Neural progenitor cell (in vitro differentiated cells): ENCODE measurements at regions not wholly inside any gene's neighbourhood (a gene's known extent, or its start where the extent isn't known, plus 50 kb on each side); places are given as distances from the start of the nearest gene placed in this dataset.

ENCODE experiments used
- DNase-seq: peaks from one replicate; pipeline ENCODE4 v3.0.0-alpha.2; 2016; ENCODE audit warnings: low spot score
- H2AFZ ChIP-seq: fragments of 200-600 bp; sonication (generic); replicated peaks from 2 replicates; pipeline ENCODE4 v1.6.1; 2016; ENCODE audit warnings: antibody characterized with exemption
- H3F3A ChIP-seq: fragments of 200-600 bp; sonication (generic); 2 replicates; pipeline ENCODE4 v1.6.1; 2016; ENCODE audit warnings: antibody characterized with exemption, low read depth
- H3K27ac ChIP-seq: fragments of 200-600 bp; sonication (generic); 2 replicates; pipeline ENCODE4 v1.5.1; 2016; ENCODE audit warnings: mild to moderate bottlenecking
- H3K27me3 ChIP-seq: fragments of 200-600 bp; sonication (generic); 2 replicates; pipeline ENCODE4 v1.6.1; 2016; ENCODE audit warnings: mild to moderate bottlenecking, moderate library complexity
- H3K36me3 ChIP-seq: fragments of 200-600 bp; sonication (generic); 2 replicates; pipeline ENCODE4 v1.5.1; 2016
- H3K4me1 ChIP-seq: fragments of 200-600 bp; sonication (generic); 2 replicates; pipeline ENCODE4 v1.6.1; 2016; ENCODE audit warnings: mixed run types
- H3K4me2 ChIP-seq: fragments of 200-600 bp; sonication (generic); 2 replicates; pipeline ENCODE4 v1.6.1; 2016
- H3K4me3 ChIP-seq: fragments of 200-600 bp; sonication (generic); 2 replicates; pipeline ENCODE4 v1.5.1; 2016
- H3K79me2 ChIP-seq: fragments of 200-600 bp; sonication (generic); 2 replicates; pipeline ENCODE4 v1.6.1; 2016; ENCODE audit warnings: low read depth
- H3K9ac ChIP-seq: fragments of 200-600 bp; sonication (generic); 2 replicates; pipeline ENCODE4 v1.6.1; 2016
- H3K9me3 ChIP-seq: fragments of 200-600 bp; sonication (generic); 2 replicates; pipeline ENCODE4 v1.5.1; 2016; ENCODE audit warnings: low read depth
- H4K20me1 ChIP-seq: fragments of 200-600 bp; sonication (generic); 2 replicates; pipeline ENCODE4 v1.6.1; 2016; ENCODE audit warnings: low read depth
- H3K27ac Mint-ChIP-seq: 3 replicates; pipeline ENCODE4 v1.8.0; 2021; ENCODE audit warnings: mixed read lengths
- H3K27me3 Mint-ChIP-seq: 2 replicates; pipeline ENCODE4 v1.8.0; 2022; ENCODE audit warnings: low read depth, mild to moderate bottlenecking, inconsistent platforms, moderate library complexity, mixed read lengths; ENCODE audit not compliant: insufficient read depth
- H3K36me3 Mint-ChIP-seq: 3 replicates; pipeline ENCODE4 v1.8.0; 2021; ENCODE audit warnings: mixed read lengths
- H3K4me1 Mint-ChIP-seq: 3 replicates; pipeline ENCODE4 v1.8.0; 2021; ENCODE audit warnings: mixed read lengths
- H3K4me3 Mint-ChIP-seq: 3 replicates; pipeline ENCODE4 v1.8.0; 2021; ENCODE audit warnings: mild to moderate bottlenecking, moderate library complexity, mixed read lengths
- H3K9me3 Mint-ChIP-seq: 3 replicates; pipeline ENCODE4 v1.8.0; 2020; ENCODE audit warnings: mixed read lengths
- EZH2 ChIP-seq: fragments of 200-600 bp; sonication (generic); IDR thresholded peaks from 2 replicates; pipeline ENCODE4 v1.6.1; 2017; ENCODE audit warnings: antibody characterized with exemption, mild to moderate bottlenecking, moderate library complexity
- EZH2phosphoT487 ChIP-seq: fragments of 200-600 bp; sonication (generic); IDR thresholded peaks from 2 replicates; pipeline ENCODE4 v1.6.1; 2017; ENCODE audit warnings: antibody characterized with exemption
- TF ChIP-seq, protein P1 (sequence below): fragments of 200-600 bp; sonication (generic); IDR thresholded peaks from 2 replicates; pipeline ENCODE4 v1.5.1; 2017; ENCODE audit warnings: antibody characterized with exemption, mild to moderate bottlenecking

- no peak overlapping the region for H3K9ac ChIP-seq
- H3K9me3 Mint-ChIP-seq: peaks cover 10% of the 10 kb centered on the region
- no peaks in the 10 kb centered on the region for H4K20me1 ChIP-seq
- H2AFZ ChIP-seq: no peak overlapping the region
- no peaks in the 10 kb centered on the region for H3K79me2 ChIP-seq
- TF ChIP-seq, protein P1, sequence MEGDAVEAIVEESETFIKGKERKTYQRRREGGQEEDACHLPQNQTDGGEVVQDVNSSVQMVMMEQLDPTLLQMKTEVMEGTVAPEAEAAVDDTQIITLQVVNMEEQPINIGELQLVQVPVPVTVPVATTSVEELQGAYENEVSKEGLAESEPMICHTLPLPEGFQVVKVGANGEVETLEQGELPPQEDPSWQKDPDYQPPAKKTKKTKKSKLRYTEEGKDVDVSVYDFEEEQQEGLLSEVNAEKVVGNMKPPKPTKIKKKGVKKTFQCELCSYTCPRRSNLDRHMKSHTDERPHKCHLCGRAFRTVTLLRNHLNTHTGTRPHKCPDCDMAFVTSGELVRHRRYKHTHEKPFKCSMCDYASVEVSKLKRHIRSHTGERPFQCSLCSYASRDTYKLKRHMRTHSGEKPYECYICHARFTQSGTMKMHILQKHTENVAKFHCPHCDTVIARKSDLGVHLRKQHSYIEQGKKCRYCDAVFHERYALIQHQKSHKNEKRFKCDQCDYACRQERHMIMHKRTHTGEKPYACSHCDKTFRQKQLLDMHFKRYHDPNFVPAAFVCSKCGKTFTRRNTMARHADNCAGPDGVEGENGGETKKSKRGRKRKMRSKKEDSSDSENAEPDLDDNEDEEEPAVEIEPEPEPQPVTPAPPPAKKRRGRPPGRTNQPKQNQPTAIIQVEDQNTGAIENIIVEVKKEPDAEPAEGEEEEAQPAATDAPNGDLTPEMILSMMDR: no peak
- TF ChIP-seq EZH2: no peak
- TF ChIP-seq EZH2phosphoT487: no peak
- H3K4me2 ChIP-seq: no peak overlapping the region
- H3K27me3 Mint-ChIP-seq: peaks cover 3% of the 10 kb centered on the region
- H3K9me3 ChIP-seq: no peaks in the 10 kb centered on the region
- no peak overlapping the region for H3K4me3 Mint-ChIP-seq
- no peaks in the 10 kb centered on the region for H3F3A ChIP-seq
- no peaks in the 10 kb centered on the region for H3K36me3 ChIP-seq
- no peaks in the 10 kb centered on the region for H3K36me3 Mint-ChIP-seq
- H3K4me3 ChIP-seq: no peak overlapping the region
- DNase-seq: no peak
- no peaks in the 10 kb centered on the region for H3K27me3 ChIP-seq
- H3K27ac Mint-ChIP-seq: no peak overlapping the region
- no peak overlapping the region for H3K27ac ChIP-seq
- H3K4me1 ChIP-seq: no peaks in the 10 kb centered on the region
- no peaks in the 10 kb centered on the region for H3K4me1 Mint-ChIP-seq
Measured at GRCh38 chr5:115435065-115435777, 109.4 kb downstream of the FEM1C start.

- Mint-ChIP-seq H3K9me3 (peaks cover 3% of the 10 kb centered on the region), H3K4me3 (no peak overlapping the region), H3K4me1 (peaks cover 3% of the 10 kb centered on the region), H3K27me3 (peaks cover 3% of the 10 kb centered on the region), H3K27ac (no peak overlapping the region), H3K36me3 (no peaks in the 10 kb centered on the region)
- Histone ChIP-seq H3K9me3 (no peaks in the 10 kb centered on the region), H3K27ac (no peak overlapping the region), H3K4me2 (no peak overlapping the region), H3K9ac (no peak overlapping the region), H3K4me1 (peaks cover under 1% of the 10 kb centered on the region), H3K27me3 (no peaks in the 10 kb centered on the region), H3F3A (no peaks in the 10 kb centered on the region), H4K20me1 (no peaks in the 10 kb centered on the region), H3K4me3 (no peak overlapping the region), H2AFZ (no peak overlapping the region), H3K79me2 (no peaks in the 10 kb centered on the region), H3K36me3 (no peaks in the 10 kb centered on the region)
- TF ChIP-seq, protein P1: no peak
- TF ChIP-seq EZH2: no peak
- DNase-seq: no peak
Measured at GRCh38 chr5:115433918-115434317, 110.7 kb downstream of the FEM1C start.

DNA sequence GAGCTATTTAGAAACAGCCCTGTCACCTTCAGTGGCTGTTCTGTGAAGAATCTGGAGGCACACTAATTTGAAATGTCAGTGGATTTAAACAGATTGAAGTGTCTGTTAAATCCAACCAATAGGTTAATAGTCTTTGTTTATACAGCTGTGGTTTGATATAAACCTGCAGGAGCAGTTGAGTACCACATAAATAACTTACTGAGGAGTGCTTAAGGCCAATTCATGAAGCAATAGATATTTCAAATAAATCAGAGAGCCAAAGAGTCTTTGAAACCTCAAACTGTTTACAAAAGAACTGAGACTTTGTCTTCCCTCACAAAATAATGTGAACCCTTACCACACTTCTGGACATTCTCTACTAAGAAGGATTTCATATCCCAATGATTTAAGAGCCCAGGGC lies 111.9 kb downstream of the FEM1C start:
- H3K9ac ChIP-seq: no peak overlapping the region
- Mint-ChIP-seq H3K36me3 (no peaks in the 10 kb centered on the region), H3K9me3 (peaks cover 3% of the 10 kb centered on the region), H3K4me1 (peaks cover 6% of the 10 kb centered on the region), H3K27me3 (peaks cover 2% of the 10 kb centered on the region), H3K27ac (no peak overlapping the region), H3K4me3 (no peak overlapping the region)
- H3K27me3 ChIP-seq: no peaks in the 10 kb centered on the region
- H2AFZ ChIP-seq: no peak overlapping the region
- H3K4me1 ChIP-seq: peaks cover 8% of the 10 kb centered on the region
- no peaks in the 10 kb centered on the region for H3K79me2 ChIP-seq
- no peaks in the 10 kb centered on the region for H4K20me1 ChIP-seq
- no peak overlapping the region for H3K27ac ChIP-seq
- no peak overlapping the region for H3K4me3 ChIP-seq
- no peak overlapping the region for H3K4me2 ChIP-seq
- no peaks in the 10 kb centered on the region for H3F3A ChIP-seq
- no peaks in the 10 kb centered on the region for H3K36me3 ChIP-seq
- no peak for TF ChIP-seq EZH2
- DNase-seq: no peak
- H3K9me3 ChIP-seq: no peaks in the 10 kb centered on the region

GRCh38 chr5:115431116-115431515 lies 113.5 kb downstream of the FEM1C start:
- no peak for DNase-seq
- no peak overlapping the region for H3K4me3 Mint-ChIP-seq
- Histone ChIP-seq H3K27me3 (no peaks in the 10 kb centered on the region), H3K36me3 (no peaks in the 10 kb centered on the region), H3K4me2 (no peak overlapping the region), H3K27ac (no peak overlapping the region), H2AFZ (no peak overlapping the region), H3K4me3 (no peak overlapping the region), H3F3A (no peaks in the 10 kb centered on the region), H3K4me1 (peaks cover 8% of the 10 kb centered on the region), H3K79me2 (no peaks in the 10 kb centered on the region), H3K9ac (no peak overlapping the region), H4K20me1 (no peaks in the 10 kb centered on the region), H3K9me3 (no peaks in the 10 kb centered on the region)
- H3K36me3 Mint-ChIP-seq: no peaks in the 10 kb centered on the region
- H3K9me3 Mint-ChIP-seq: no peaks in the 10 kb centered on the region
- no peaks in the 10 kb centered on the region for H3K27me3 Mint-ChIP-seq
- no peak for TF ChIP-seq EZH2
- TF ChIP-seq EZH2phosphoT487: no peak
- TF ChIP-seq, protein P1: no peak
- H3K4me1 Mint-ChIP-seq: peaks cover 6% of the 10 kb centered on the region
- no peak overlapping the region for H3K27ac Mint-ChIP-seq
